GM12865 (cell line): ENCODE measurements at regions not wholly inside any gene's neighbourhood (a gene's known extent, or its start where the extent isn't known, plus 50 kb on each side); places are given as distances from the start of the nearest gene placed in this dataset.
"Not testable (repeated sequence)": the region's sequence is repeated elsewhere in the genome, so short reads cannot be mapped to it uniquely, and the experiment has no call there.

Experiments used
- DNase-seq: peaks from one replicate; pipeline ENCODE4 v3.0.0; 2010; ENCODE audit warnings: low read depth
- H3K4me3 ChIP-seq: 2 replicates; pipeline ENCODE4 v1.5.1; 2011; ENCODE audit warnings: mild to moderate bottlenecking, low read depth, low read length, control low read depth
- CTCF ChIP-seq: IDR thresholded peaks from 2 replicates; pipeline ENCODE4 v1.5.1; 2011; ENCODE audit warnings: low read length, control low read depth, low read depth, inconsistent platforms; ENCODE audit not compliant: insufficient read depth; ENCODE audit errors: missing control alignments

GRCh38 chr13:90591260-90591926 lies 756.1 kb upstream of the MIR17HG start:
- DNase-seq = no peak
- no peak for TF ChIP-seq CTCF
- no peak overlapping the region for H3K4me3 ChIP-seq

- DNase-seq = no peak
- no peak for TF ChIP-seq CTCF
- H3K4me3 ChIP-seq = no peak overlapping the region
These were observed 755.6 kb upstream of the MIR17HG start for GRCh38 chr13:90591927-90592268.

- H3K4me3 ChIP-seq = no peak overlapping the region
- DNase-seq = no peak
- TF ChIP-seq CTCF = no peak
These were observed 754.5 kb upstream of the MIR17HG start for GRCh38 chr13:90592943-90593342.

- no peak for DNase-seq
- TF ChIP-seq CTCF = no peak
- no peak overlapping the region for H3K4me3 ChIP-seq
These were observed 752.8 kb upstream of the MIR17HG start for GRCh38 chr13:90594681-90595080.

GRCh38 chr13:90605664-90606063 lies 741.8 kb upstream of the MIR17HG start:
- no peak for DNase-seq
- H3K4me3 ChIP-seq = no peak overlapping the region
- TF ChIP-seq CTCF = no peak

- not testable (repeated sequence) for DNase-seq, H3K4me3 ChIP-seq
These were observed 740.6 kb upstream of the MIR17HG start for GRCh38 chr13:90606921-90607320.

- no peak for TF ChIP-seq CTCF
- no peak for DNase-seq
- H3K4me3 ChIP-seq = no peak overlapping the region
These were observed 735.1 kb upstream of the MIR17HG start for GRCh38 chr13:90612391-90612790.
